ENCODE measurements at regions not wholly inside any gene's neighbourhood (a gene's known extent, or its start where the extent isn't known, plus 50 kb on each side); places are given as distances from the start of the nearest gene placed in this dataset.
"Not testable (repeated sequence)": the region's sequence is repeated elsewhere in the genome, so short reads cannot be mapped to it uniquely, and the experiment has no call there.

GRCh38 chr2:58434692-58435091 lies 193.6 kb upstream of the FANCL start:
- DNase-seq: no peak

- DNase-seq: no peak
Observed at GRCh38 chr2:58432491-58433170, 191.5 kb upstream of the FANCL start.

GRCh38 chr2:58429014-58429875 lies 188.1 kb upstream of the FANCL start:
- no peak for DNase-seq

GRCh38 chr2:58428096-58429013 lies 187.2 kb upstream of the FANCL start:
- DNase-seq: peak; percentile 73

- DNase-seq: peak; percentile 73
Observed at GRCh38 chr2:58427572-58428095, 186.5 kb upstream of the FANCL start.

- no peak for DNase-seq
Observed at GRCh38 chr2:58425368-58425767, 184.2 kb upstream of the FANCL start.

- DNase-seq: no peak
Observed at GRCh38 chr2:58419983-58420382, 178.9 kb upstream of the FANCL start.

GRCh38 chr2:58416696-58417095 lies 175.6 kb upstream of the FANCL start:
- no peak for DNase-seq

- DNase-seq: no peak
Observed at GRCh38 chr2:58414506-58414905, 173.4 kb upstream of the FANCL start.

- no peak for DNase-seq
Observed at GRCh38 chr2:58410549-58410948, 169.4 kb upstream of the FANCL start.

GRCh38 chr2:58407487-58407886 lies 166.4 kb upstream of the FANCL start:
- peak; percentile 29 for DNase-seq

- DNase-seq: no peak
Observed at GRCh38 chr2:58405341-58405740, 164.2 kb upstream of the FANCL start.

GRCh38 chr2:58401936-58402335 lies 160.8 kb upstream of the FANCL start:
- DNase-seq: no peak

- no peak for DNase-seq
Observed at GRCh38 chr2:58398406-58398805, 157.3 kb upstream of the FANCL start.

GRCh38 chr2:58387701-58388100 lies 146.6 kb upstream of the FANCL start:
- no peak for DNase-seq

GRCh38 chr2:58386904-58387303 lies 145.8 kb upstream of the FANCL start:
- not testable (repeated sequence) for DNase-seq

- no peak for DNase-seq
Observed at GRCh38 chr2:58378152-58378551, 137.0 kb upstream of the FANCL start.

GRCh38 chr2:58377181-58377580 lies 136.1 kb upstream of the FANCL start:
- no peak for DNase-seq

GRCh38 chr2:58376592-58376991 lies 135.5 kb upstream of the FANCL start:
- DNase-seq: no peak

- no peak for DNase-seq
Observed at GRCh38 chr2:58369594-58369993, 128.5 kb upstream of the FANCL start.

GRCh38 chr2:58364098-58364497 lies 123.0 kb upstream of the FANCL start:
- DNase-seq: no peak

- DNase-seq: no peak
Observed at GRCh38 chr2:58358026-58358425, 116.9 kb upstream of the FANCL start.

GRCh38 chr2:58357521-58357920 lies 116.4 kb upstream of the FANCL start:
- DNase-seq: no peak
